Sigmoid colon (tissue), 6 donors: ENCODE measurements at regions not wholly inside any gene's neighbourhood (a gene's known extent, or its start where the extent isn't known, plus 50 kb on each side); places are given as distances from the start of the nearest gene placed in this dataset.

Experiments used
- DNase-seq: peaks from one replicate; pipeline ENCODE4 v3.0.0-alpha.2; 2019
- H3K27ac ChIP-seq, 4 donors: fragments of 200-600 bp; sonication (generic); one replicate each; pipeline ENCODE4 v1.5.1; 2016 to 2019; ENCODE audit warnings: mild to moderate bottlenecking in 1 of 4
- H3K27me3 ChIP-seq, 3 donors: fragments of 200-600 bp; sonication (generic); one replicate each; pipeline ENCODE4 v1.5.1; 2019; ENCODE audit warnings: mild to moderate bottlenecking in 1 of 3
- H3K36me3 ChIP-seq, 4 donors: fragments of 200-600 bp; sonication (generic); one replicate each; pipeline ENCODE4 v1.5.1; 2016 to 2019
- H3K4me1 ChIP-seq, 4 donors: fragments of 200-600 bp; sonication (generic); one replicate each; pipeline ENCODE4 v1.5.1; 2017 to 2019
- H3K4me3 ChIP-seq, 4 donors: fragments of 200-600 bp; sonication (generic); one replicate each; pipeline ENCODE4 v1.5.1; 2017 to 2019; ENCODE audit warnings: mild to moderate bottlenecking in 2 of 4, moderate library complexity in 1 of 4
- H3K9me3 ChIP-seq, 4 donors: fragments of 200-600 bp in 3 of 4; sonication (generic) in 3 of 4; one replicate each; pipeline versions ENCODE4 v1.5.1 to v1.6.1; 2013 to 2019
- EP300 ChIP-seq, 4 donors: sonication (generic); formaldehyde crosslinking; IDR thresholded peaks; one replicate each; pipeline ENCODE4 v1.6.1; 2017; ENCODE audit warnings: antibody characterized with exemption in 4 of 4
- POLR2A ChIP-seq, 2 donors: fragments of 450-650 bp; IDR thresholded peaks; one replicate each; pipeline ENCODE4 v1.6.1; 2016; ENCODE audit warnings: antibody characterized with exemption in 2 of 2, mild to moderate bottlenecking in 2 of 2, moderate library complexity in 2 of 2
- POLR2AphosphoS5 ChIP-seq, 4 donors: sonication (generic); formaldehyde crosslinking; IDR thresholded peaks; one replicate each; pipeline ENCODE4 v1.6.1; 2017; ENCODE audit warnings: antibody characterized with exemption in 4 of 4
- WGBS, 2 donors: extraction: QIAGEN DNeasy Blood & Tissue Kit; methylation state at CpG; one replicate each; pipeline ENCODE4 v1.1.7; 2013; 5-methylcytosine and 5-hydroxymethylcytosine counted together
- intact Hi-C: fragments of 100-400 bp; cut with DNase I; formaldehyde crosslinking; loops from one replicate; pipeline ENCODE4 v1.15.1; 2023
- TF ChIP-seq, protein P1 (sequence below), 4 experiments: fragments of 450-650 bp in 3 of 4; fragments of 200-600 bp in 1 of 4; IDR thresholded peaks; one replicate each; pipeline ENCODE4 v1.5.1; 2016 to 2019; ENCODE audit warnings: antibody characterized with exemption in 4 of 4, mild to moderate bottlenecking in 3 of 4, moderate library complexity in 2 of 4
- donor health status: healthy with polysubstance abuse.
- donor health status: healthy.

DNA sequence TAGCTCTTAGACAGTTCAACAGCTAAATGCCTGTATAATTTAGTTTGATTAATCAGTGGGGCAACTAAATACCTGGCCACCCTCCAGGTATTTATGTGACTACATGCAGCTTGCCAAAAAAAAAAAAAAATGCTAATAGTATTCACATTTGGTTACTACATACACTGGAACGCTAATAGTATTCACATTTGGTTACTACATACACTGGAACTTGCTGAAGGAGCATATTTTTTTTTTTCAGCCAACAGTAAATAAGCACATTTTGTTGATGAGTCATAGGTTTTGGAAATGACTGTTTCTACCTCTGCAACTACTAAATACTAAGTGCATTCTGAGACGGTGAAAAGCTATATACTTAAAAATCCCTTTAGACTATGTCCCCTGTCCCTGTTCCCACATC is 1172.3 kb downstream of the LRFN5 start:
- H3K4me1 ChIP-seq: no peaks in the 10 kb centered on the region
- H3K4me3 ChIP-seq: no peak overlapping the region
- no peaks in the 10 kb centered on the region for H3K36me3 ChIP-seq
- H3K27me3 ChIP-seq: no peaks in the 10 kb centered on the region
- DNase-seq: no peak
- H3K9me3 ChIP-seq: no peaks in the 10 kb centered on the region
- intact Hi-C loops: no loop called here
- 76 to 88% methylated on average over 2 of the region's 2 CpGs for WGBS, 2 donors
- TF ChIP-seq EP300 (IDR thresholded peaks at IDR 0.05): no peak
- TF ChIP-seq, protein P1, sequence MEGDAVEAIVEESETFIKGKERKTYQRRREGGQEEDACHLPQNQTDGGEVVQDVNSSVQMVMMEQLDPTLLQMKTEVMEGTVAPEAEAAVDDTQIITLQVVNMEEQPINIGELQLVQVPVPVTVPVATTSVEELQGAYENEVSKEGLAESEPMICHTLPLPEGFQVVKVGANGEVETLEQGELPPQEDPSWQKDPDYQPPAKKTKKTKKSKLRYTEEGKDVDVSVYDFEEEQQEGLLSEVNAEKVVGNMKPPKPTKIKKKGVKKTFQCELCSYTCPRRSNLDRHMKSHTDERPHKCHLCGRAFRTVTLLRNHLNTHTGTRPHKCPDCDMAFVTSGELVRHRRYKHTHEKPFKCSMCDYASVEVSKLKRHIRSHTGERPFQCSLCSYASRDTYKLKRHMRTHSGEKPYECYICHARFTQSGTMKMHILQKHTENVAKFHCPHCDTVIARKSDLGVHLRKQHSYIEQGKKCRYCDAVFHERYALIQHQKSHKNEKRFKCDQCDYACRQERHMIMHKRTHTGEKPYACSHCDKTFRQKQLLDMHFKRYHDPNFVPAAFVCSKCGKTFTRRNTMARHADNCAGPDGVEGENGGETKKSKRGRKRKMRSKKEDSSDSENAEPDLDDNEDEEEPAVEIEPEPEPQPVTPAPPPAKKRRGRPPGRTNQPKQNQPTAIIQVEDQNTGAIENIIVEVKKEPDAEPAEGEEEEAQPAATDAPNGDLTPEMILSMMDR (IDR thresholded peaks at IDR 0.05): no peak
- no peak for TF ChIP-seq POLR2A (IDR thresholded peaks at IDR 0.05)
- no peak for TF ChIP-seq POLR2AphosphoS5 (IDR thresholded peaks at IDR 0.05)
- no peak overlapping the region for H3K27ac ChIP-seq

DNA sequence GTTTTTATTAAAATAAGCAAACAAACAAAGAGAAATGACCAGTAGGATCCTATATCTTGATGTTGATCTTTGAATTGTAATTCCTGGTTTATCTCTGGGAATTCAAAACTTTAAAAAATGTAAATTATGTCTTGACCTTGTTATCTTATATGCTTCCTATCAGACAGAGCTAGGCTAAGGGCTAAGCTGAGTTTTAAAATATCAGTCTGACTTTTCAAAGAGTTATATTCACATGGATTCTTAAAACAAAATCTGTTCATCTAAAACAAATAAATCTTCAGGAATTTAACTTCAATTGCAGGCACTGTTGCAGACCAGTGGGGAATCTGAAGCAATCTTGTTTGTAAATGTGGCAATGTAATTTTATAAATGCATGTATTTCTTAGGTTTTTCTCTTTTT is 1144.1 kb downstream of the LRFN5 start:
- Histone ChIP-seq H3K4me1 (no peaks in the 10 kb centered on the region), H3K27me3 (no peaks in the 10 kb centered on the region), H3K36me3 (no peaks in the 10 kb centered on the region), H3K9me3 (no peaks in the 10 kb centered on the region), H3K4me3 (no peak overlapping the region), H3K27ac (no peak overlapping the region)
- intact Hi-C loops: no loop called here
- no peak for DNase-seq
- no peak for TF ChIP-seq POLR2A (IDR thresholded peaks at IDR 0.05)
- no peak for TF ChIP-seq EP300 (IDR thresholded peaks at IDR 0.05)
- TF ChIP-seq, protein P1 (IDR thresholded peaks at IDR 0.05): no peak
- TF ChIP-seq POLR2AphosphoS5 (IDR thresholded peaks at IDR 0.05): no peak

DNA sequence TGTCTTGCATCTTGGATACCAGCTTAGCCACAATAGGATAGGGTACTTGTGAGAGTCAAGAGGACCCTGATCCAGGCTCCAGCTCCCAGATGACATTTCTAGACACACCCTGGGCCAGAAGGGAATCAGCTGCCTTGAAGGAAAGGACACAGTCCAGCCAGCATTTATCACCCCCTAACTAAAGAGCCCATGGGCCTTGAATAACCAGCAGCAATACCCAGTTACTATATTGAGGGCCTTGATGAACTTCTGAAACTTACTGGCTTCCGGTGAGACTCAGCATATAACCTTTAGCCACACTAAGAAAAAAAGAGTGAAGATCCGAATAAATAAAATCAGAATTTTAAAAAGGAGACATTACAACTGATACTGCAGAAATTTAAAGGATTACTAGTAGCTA is 1135.4 kb downstream of the LRFN5 start:
- TF ChIP-seq, protein P1 (IDR thresholded peaks at IDR 0.05): no peak
- no peak for TF ChIP-seq POLR2AphosphoS5 (IDR thresholded peaks at IDR 0.05)
- 69 to 89% methylated on average over 2 of the region's 2 CpGs for WGBS, 2 donors
- intact Hi-C loops: no loop called here
- H3K9me3 ChIP-seq: no peaks in the 10 kb centered on the region
- no peak for DNase-seq
- no peaks in the 10 kb centered on the region for H3K36me3 ChIP-seq
- no peak overlapping the region for H3K27ac ChIP-seq
- H3K27me3 ChIP-seq: no peaks in the 10 kb centered on the region
- no peak overlapping the region for H3K4me3 ChIP-seq
- no peaks in the 10 kb centered on the region for H3K4me1 ChIP-seq

DNA sequence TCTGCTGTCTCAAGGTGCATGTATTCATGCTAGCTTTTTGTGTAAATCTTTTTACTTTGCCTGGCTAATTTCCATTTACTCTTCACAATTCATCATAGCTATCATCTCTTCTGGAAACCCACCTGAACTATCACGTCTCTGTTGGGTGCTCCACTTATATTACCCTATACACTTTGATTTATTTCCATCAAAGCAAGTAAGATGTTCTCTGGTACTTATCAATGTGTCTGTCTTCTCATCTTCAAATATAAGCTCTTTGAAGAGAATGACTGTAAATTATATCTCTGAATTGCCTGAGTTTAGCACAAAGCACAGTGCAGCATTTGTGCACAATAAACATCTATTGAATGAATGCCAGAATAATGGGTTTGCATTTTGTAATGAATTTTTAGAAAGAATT is 1129.7 kb downstream of the LRFN5 start:
- Histone ChIP-seq H3K4me3 (no peak overlapping the region), H3K27ac (no peak overlapping the region), H3K27me3 (no peaks in the 10 kb centered on the region), H3K9me3 (no peaks in the 10 kb centered on the region), H3K36me3 (no peaks in the 10 kb centered on the region), H3K4me1 (no peaks in the 10 kb centered on the region)
- no peak for DNase-seq
- TF ChIP-seq POLR2A (IDR thresholded peaks at IDR 0.05): no peak
- TF ChIP-seq, protein P1 (IDR thresholded peaks at IDR 0.05): no peak
- TF ChIP-seq EP300 (IDR thresholded peaks at IDR 0.05): no peak
- TF ChIP-seq POLR2AphosphoS5 (IDR thresholded peaks at IDR 0.05): no peak
- intact Hi-C loops: no loop called here
- 30 to 67% methylated on average over 1 of the region's 1 CpG for WGBS, 2 donors

DNA sequence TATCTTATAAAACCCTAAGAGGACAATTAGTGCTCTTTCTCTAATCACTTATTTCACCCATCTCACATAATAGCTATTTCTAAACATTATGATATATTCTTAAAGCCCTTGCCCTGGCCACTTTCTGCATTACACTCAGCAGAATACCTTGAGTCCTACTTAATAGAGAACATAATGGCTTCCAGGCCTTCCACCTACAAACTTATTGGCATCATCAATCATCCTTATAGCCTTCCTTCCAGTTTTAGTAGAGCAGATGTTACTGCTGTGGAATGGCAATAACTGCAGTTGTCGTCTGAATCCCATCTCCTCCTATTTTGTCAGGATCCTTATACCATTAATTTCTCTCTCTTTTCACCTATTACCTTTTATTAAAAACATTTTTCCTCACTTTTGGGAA is 1127.4 kb downstream of the LRFN5 start:
- Histone ChIP-seq H3K4me3 (no peak overlapping the region), H3K9me3 (no peaks in the 10 kb centered on the region), H3K36me3 (no peaks in the 10 kb centered on the region), H3K4me1 (no peaks in the 10 kb centered on the region), H3K27ac (no peak overlapping the region), H3K27me3 (no peaks in the 10 kb centered on the region)
- intact Hi-C loops: no loop called here
- TF ChIP-seq EP300 (IDR thresholded peaks at IDR 0.05): no peak
- TF ChIP-seq, protein P1 (IDR thresholded peaks at IDR 0.05): no peak
- no peak for TF ChIP-seq POLR2A (IDR thresholded peaks at IDR 0.05)
- TF ChIP-seq POLR2AphosphoS5 (IDR thresholded peaks at IDR 0.05): no peak
- WGBS, 2 donors: 47 to 73% methylated on average over 1 of the region's 1 CpG
- no peak for DNase-seq
